Sigmoid colon (tissue), 3 donors: ENCODE measurements at regions not wholly inside any gene's neighbourhood (a gene's known extent, or its start where the extent isn't known, plus 50 kb on each side); places are given as distances from the start of the nearest gene placed in this dataset.

Source experiments
- POLR2A ChIP-seq, 2 donors: fragments of 450-650 bp; IDR thresholded peaks; one replicate each; pipeline ENCODE4 v1.6.1; 2016; ENCODE audit warnings: antibody characterized with exemption in 2 of 2, mild to moderate bottlenecking in 2 of 2, moderate library complexity in 2 of 2
- TF ChIP-seq, protein P1 (sequence below), 4 experiments: fragments of 450-650 bp in 3 of 4; fragments of 200-600 bp in 1 of 4; IDR thresholded peaks; one replicate each; pipeline ENCODE4 v1.5.1; 2016 to 2019; ENCODE audit warnings: antibody characterized with exemption in 4 of 4, mild to moderate bottlenecking in 3 of 4, moderate library complexity in 2 of 4

DNA sequence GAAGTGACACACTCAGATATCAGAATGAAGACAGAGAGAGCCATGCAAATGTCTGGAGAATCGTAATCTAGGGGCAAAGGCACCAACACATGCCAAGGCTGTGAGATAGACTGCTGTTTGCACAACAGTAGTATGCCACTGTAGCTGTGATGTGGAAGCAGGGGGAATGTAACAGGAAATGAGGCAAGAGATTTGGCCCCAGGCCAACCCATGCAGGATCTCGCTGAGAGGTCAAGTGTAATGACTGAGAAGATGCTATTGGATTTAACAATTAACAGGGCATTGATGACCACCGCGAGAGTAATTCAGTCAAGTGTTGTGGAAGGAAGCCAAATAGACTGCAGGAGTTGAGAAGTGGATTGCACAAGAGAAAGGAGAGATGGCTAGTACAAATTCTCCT is 107.3 kb upstream of the ST6GALNAC5 start:
- TF ChIP-seq POLR2A (IDR thresholded peaks at IDR 0.05) = no peak
- TF ChIP-seq, protein P1, sequence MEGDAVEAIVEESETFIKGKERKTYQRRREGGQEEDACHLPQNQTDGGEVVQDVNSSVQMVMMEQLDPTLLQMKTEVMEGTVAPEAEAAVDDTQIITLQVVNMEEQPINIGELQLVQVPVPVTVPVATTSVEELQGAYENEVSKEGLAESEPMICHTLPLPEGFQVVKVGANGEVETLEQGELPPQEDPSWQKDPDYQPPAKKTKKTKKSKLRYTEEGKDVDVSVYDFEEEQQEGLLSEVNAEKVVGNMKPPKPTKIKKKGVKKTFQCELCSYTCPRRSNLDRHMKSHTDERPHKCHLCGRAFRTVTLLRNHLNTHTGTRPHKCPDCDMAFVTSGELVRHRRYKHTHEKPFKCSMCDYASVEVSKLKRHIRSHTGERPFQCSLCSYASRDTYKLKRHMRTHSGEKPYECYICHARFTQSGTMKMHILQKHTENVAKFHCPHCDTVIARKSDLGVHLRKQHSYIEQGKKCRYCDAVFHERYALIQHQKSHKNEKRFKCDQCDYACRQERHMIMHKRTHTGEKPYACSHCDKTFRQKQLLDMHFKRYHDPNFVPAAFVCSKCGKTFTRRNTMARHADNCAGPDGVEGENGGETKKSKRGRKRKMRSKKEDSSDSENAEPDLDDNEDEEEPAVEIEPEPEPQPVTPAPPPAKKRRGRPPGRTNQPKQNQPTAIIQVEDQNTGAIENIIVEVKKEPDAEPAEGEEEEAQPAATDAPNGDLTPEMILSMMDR (IDR thresholded peaks at IDR 0.05) = no peak
